Fibroblast of lung (primary cell): ENCODE measurements at regions not wholly inside any gene's neighbourhood (a gene's known extent, or its start where the extent isn't known, plus 50 kb on each side); places are given as distances from the start of the nearest gene placed in this dataset.

ENCODE experiments used
- EZH2 ChIP-seq: IDR thresholded peaks from 2 replicates; pipeline ENCODE4 v1.5.1; 2012; ENCODE audit warnings: low read length, control low read depth, mild to moderate bottlenecking; ENCODE audit errors: missing control alignments
- TF ChIP-seq, protein P1 (sequence below), 2 donors: IDR thresholded peaks in 1 of 2; conservative IDR thresholded peaks in 1 of 2; 1 replicate in 1 of 2; 2 replicates in 1 of 2; pipeline ENCODE4 v1.5.1; 2011 to 2012; ENCODE audit warnings: low read length in 2 of 2, control low read depth in 1 of 2, inconsistent platforms in 1 of 2, low read depth in 1 of 2, mild to moderate bottlenecking in 1 of 2

DNA sequence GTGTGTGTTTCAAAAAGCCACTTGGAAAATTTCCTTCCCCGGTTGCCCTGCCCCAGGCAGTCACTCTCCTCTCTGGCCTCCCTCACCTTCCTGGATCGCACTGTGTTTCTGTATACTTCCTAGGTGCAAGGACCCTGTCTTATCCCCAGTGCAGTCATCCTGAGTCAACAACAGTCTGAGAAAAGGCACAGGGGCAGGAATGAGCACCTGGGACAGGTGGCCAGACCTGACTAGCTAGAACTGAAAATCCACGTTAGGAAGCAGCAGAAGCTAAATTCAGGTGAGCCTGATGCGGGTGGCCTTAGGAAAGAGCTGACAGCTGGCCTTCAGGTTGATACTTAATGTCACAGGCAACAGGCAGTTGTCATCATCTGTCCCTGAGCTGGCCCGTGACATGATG, 62.9 kb upstream of the VGLL4 start:
- TF ChIP-seq, protein P1, sequence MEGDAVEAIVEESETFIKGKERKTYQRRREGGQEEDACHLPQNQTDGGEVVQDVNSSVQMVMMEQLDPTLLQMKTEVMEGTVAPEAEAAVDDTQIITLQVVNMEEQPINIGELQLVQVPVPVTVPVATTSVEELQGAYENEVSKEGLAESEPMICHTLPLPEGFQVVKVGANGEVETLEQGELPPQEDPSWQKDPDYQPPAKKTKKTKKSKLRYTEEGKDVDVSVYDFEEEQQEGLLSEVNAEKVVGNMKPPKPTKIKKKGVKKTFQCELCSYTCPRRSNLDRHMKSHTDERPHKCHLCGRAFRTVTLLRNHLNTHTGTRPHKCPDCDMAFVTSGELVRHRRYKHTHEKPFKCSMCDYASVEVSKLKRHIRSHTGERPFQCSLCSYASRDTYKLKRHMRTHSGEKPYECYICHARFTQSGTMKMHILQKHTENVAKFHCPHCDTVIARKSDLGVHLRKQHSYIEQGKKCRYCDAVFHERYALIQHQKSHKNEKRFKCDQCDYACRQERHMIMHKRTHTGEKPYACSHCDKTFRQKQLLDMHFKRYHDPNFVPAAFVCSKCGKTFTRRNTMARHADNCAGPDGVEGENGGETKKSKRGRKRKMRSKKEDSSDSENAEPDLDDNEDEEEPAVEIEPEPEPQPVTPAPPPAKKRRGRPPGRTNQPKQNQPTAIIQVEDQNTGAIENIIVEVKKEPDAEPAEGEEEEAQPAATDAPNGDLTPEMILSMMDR (conservative IDR thresholded peaks at IDR 0.05 in 1 of 2, IDR thresholded peaks at IDR 0.05 in 1 of 2; ENCODE audit: low read depth in 1 of 2, low read length in 2 of 2), result no peak
- no peak for TF ChIP-seq EZH2
